HL-60 (cell line): ENCODE measurements at regions not wholly inside any gene's neighbourhood (a gene's known extent, or its start where the extent isn't known, plus 50 kb on each side); places are given as distances from the start of the nearest gene placed in this dataset.

Source experiments
- GABPA ChIP-seq: IDR thresholded peaks from 2 replicates; pipeline ENCODE4 v1.6.1; 2012; ENCODE audit warnings: low read depth
- POLR2AphosphoS5 ChIP-seq: IDR thresholded peaks from 2 replicates; pipeline ENCODE4 v1.6.1; 2012; ENCODE audit warnings: low read depth
- SPI1 ChIP-seq: IDR thresholded peaks from 2 replicates; pipeline ENCODE4 v1.6.1; 2012; ENCODE audit warnings: low read depth, mild to moderate bottlenecking, borderline replicate concordance
- TF ChIP-seq, protein P1 (sequence below): IDR thresholded peaks from one replicate; pipeline ENCODE4 v1.5.1; 2011; ENCODE audit warnings: low read length, control low read depth, inconsistent platforms; ENCODE audit not compliant: insufficient read depth

GRCh38 chr2:23248667-23249066 is 136.3 kb upstream of the KLHL29 start:
- TF ChIP-seq, protein P1, sequence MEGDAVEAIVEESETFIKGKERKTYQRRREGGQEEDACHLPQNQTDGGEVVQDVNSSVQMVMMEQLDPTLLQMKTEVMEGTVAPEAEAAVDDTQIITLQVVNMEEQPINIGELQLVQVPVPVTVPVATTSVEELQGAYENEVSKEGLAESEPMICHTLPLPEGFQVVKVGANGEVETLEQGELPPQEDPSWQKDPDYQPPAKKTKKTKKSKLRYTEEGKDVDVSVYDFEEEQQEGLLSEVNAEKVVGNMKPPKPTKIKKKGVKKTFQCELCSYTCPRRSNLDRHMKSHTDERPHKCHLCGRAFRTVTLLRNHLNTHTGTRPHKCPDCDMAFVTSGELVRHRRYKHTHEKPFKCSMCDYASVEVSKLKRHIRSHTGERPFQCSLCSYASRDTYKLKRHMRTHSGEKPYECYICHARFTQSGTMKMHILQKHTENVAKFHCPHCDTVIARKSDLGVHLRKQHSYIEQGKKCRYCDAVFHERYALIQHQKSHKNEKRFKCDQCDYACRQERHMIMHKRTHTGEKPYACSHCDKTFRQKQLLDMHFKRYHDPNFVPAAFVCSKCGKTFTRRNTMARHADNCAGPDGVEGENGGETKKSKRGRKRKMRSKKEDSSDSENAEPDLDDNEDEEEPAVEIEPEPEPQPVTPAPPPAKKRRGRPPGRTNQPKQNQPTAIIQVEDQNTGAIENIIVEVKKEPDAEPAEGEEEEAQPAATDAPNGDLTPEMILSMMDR: no peak
- no peak for TF ChIP-seq POLR2AphosphoS5
- TF ChIP-seq GABPA: no peak
- no peak for TF ChIP-seq SPI1
